GM23248 (cell line): ENCODE measurements at regions not wholly inside any gene's neighbourhood (a gene's known extent, or its start where the extent isn't known, plus 50 kb on each side); places are given as distances from the start of the nearest gene placed in this dataset.

ENCODE experiments used
- DNase-seq: peaks from one replicate; pipeline ENCODE4 v3.0.0-alpha.2; 2015
- H2AFZ ChIP-seq: fragments of 200-600 bp; sonication (generic); 2 replicates; pipeline ENCODE4 v1.6.1; 2016; ENCODE audit warnings: antibody characterized with exemption
- H3F3A ChIP-seq: fragments of 200-600 bp; sonication (generic); 2 replicates; pipeline ENCODE4 v1.6.1; 2016; ENCODE audit warnings: mild to moderate bottlenecking, antibody characterized with exemption, mixed run types; ENCODE audit not compliant: insufficient read depth
- H3K27ac ChIP-seq: fragments of 200-600 bp; sonication (generic); 2 replicates; pipeline ENCODE4 v1.5.1; 2016; ENCODE audit warnings: mild to moderate bottlenecking
- H3K27me3 ChIP-seq: fragments of 200-600 bp; sonication (generic); replicated peaks from 2 replicates; pipeline ENCODE4 v1.6.1; 2016; ENCODE audit warnings: mild to moderate bottlenecking; ENCODE audit not compliant: insufficient read depth
- H3K36me3 ChIP-seq: fragments of 200-600 bp; sonication (generic); 2 replicates; pipeline ENCODE4 v1.6.1; 2016; ENCODE audit warnings: low read depth, mild to moderate bottlenecking
- H3K4me1 ChIP-seq: fragments of 200-600 bp; sonication (generic); 2 replicates; pipeline ENCODE4 v1.6.1; 2016; ENCODE audit warnings: mild to moderate bottlenecking; ENCODE audit not compliant: insufficient read depth
- H3K4me2 ChIP-seq: fragments of 200-600 bp; sonication (generic); one replicate; pipeline ENCODE4 v1.6.1; 2016; ENCODE audit warnings: mild to moderate bottlenecking; ENCODE audit not compliant: unreplicated experiment
- H3K4me3 ChIP-seq: fragments of 200-600 bp; sonication (generic); 2 replicates; pipeline ENCODE4 v1.5.1; 2016; ENCODE audit warnings: mild to moderate bottlenecking
- H3K79me2 ChIP-seq: fragments of 200-600 bp; sonication (generic); 2 replicates; pipeline ENCODE4 v1.6.1; 2016; ENCODE audit warnings: mild to moderate bottlenecking; ENCODE audit not compliant: insufficient read depth
- H3K9ac ChIP-seq: fragments of 200-600 bp; sonication (generic); 2 replicates; pipeline ENCODE4 v1.6.1; 2016; ENCODE audit warnings: mild to moderate bottlenecking
- H3K9me2 ChIP-seq: fragments of 200-600 bp; sonication (generic); 2 replicates; pipeline ENCODE4 v1.6.1; 2016; ENCODE audit warnings: mixed run types, mild to moderate bottlenecking, moderate library complexity; ENCODE audit not compliant: insufficient read depth
- H3K9me3 ChIP-seq: fragments of 200-600 bp; sonication (generic); one replicate; pipeline ENCODE4 v1.6.1; 2017; ENCODE audit warnings: low read depth
- H4K20me1 ChIP-seq: fragments of 200-600 bp; sonication (generic); 2 replicates; pipeline ENCODE4 v1.6.0; 2016; ENCODE audit not compliant: insufficient read depth
- EZH2 ChIP-seq: fragments of 200-600 bp; sonication (generic); IDR thresholded peaks from 2 replicates; pipeline ENCODE4 v1.6.1; 2018; ENCODE audit warnings: antibody characterized with exemption, mild to moderate bottlenecking; ENCODE audit not compliant: insufficient read depth, poor library complexity, severe bottlenecking
- EZH2phosphoT487 ChIP-seq: fragments of 200-600 bp; sonication (generic); IDR thresholded peaks from 2 replicates; pipeline ENCODE4 v1.6.1; 2018; ENCODE audit warnings: antibody characterized with exemption, moderate library complexity, mild to moderate bottlenecking, low read depth; ENCODE audit not compliant: insufficient read depth
- WGBS, 2 experiments: methylation state at CpG; one replicate each; pipeline ENCODE4 v1.1.6; 2015 to 2017; ENCODE audit warnings: low lambda C conversion rate in 2 of 2, low coverage in 1 of 2; ENCODE audit errors: missing lambda C conversion rate in 2 of 2; 5-methylcytosine and 5-hydroxymethylcytosine counted together
- in situ Hi-C: fragments of 300-500 bp; cut with MboI; formaldehyde crosslinking; loops from 2 replicates; pipeline ENCODE4 v1.15.0; 2020

- H3K9me2 ChIP-seq = no peaks in the 10 kb centered on the region
- no peaks in the 10 kb centered on the region for H3F3A ChIP-seq
- no peak overlapping the region for H3K9ac ChIP-seq
- H4K20me1 ChIP-seq = no peaks in the 10 kb centered on the region
- no peak for DNase-seq
- WGBS, 2 experiments = 20 to 29% methylated on average over 3 of the region's 3 CpGs
- H3K36me3 ChIP-seq = no peaks in the 10 kb centered on the region
- no peaks in the 10 kb centered on the region for H3K9me3 ChIP-seq
- no peak overlapping the region for H3K4me2 ChIP-seq
- in situ Hi-C loops = loop anchor here (25.0 kb wide), 1 partner anchor 401 kb away; no protein-coding TSS in a partner anchor
- H3K27me3 ChIP-seq = no peaks in the 10 kb centered on the region
- H3K4me3 ChIP-seq = no peak overlapping the region
- H2AFZ ChIP-seq = no peak overlapping the region
- no peak for TF ChIP-seq EZH2phosphoT487
- no peak for TF ChIP-seq EZH2
- H3K4me1 ChIP-seq = no peaks in the 10 kb centered on the region
- H3K79me2 ChIP-seq = no peaks in the 10 kb centered on the region
- no peak overlapping the region for H3K27ac ChIP-seq
These were observed 426.0 kb upstream of the SULF2 start for GRCh38 chr20:48211238-48211637.

- no peak for DNase-seq
- Histone ChIP-seq H3K27ac (no peak overlapping the region), H3K4me3 (no peak overlapping the region), H2AFZ (no peak overlapping the region), H3K9ac (no peak overlapping the region), H3K36me3 (no peaks in the 10 kb centered on the region), H3K9me2 (no peaks in the 10 kb centered on the region), H3K9me3 (no peaks in the 10 kb centered on the region), H3F3A (no peaks in the 10 kb centered on the region), H4K20me1 (no peaks in the 10 kb centered on the region), H3K27me3 (no peaks in the 10 kb centered on the region), H3K79me2 (no peaks in the 10 kb centered on the region), H3K4me1 (no peaks in the 10 kb centered on the region), H3K4me2 (no peak overlapping the region)
- 56 to 59% methylated on average over 27 of the region's 27 CpGs for WGBS, 2 experiments
- TF ChIP-seq EZH2 (no peak), EZH2phosphoT487 (no peak)
- in situ Hi-C loops = loop anchor here (25.0 kb wide), 1 partner anchor 402 kb away; no protein-coding TSS in a partner anchor
These were observed 425.1 kb upstream of the SULF2 start for GRCh38 chr20:48210111-48211027.

GRCh38 chr20:48209102-48209501, 423.8 kb upstream of the SULF2 start:
- no peak for DNase-seq
- H3K4me3 ChIP-seq = no peak overlapping the region
- H3K4me1 ChIP-seq = no peaks in the 10 kb centered on the region
- no peak overlapping the region for H3K27ac ChIP-seq
- H3K4me2 ChIP-seq = no peak overlapping the region
- no peaks in the 10 kb centered on the region for H3F3A ChIP-seq
- H3K36me3 ChIP-seq = no peaks in the 10 kb centered on the region
- H3K9me2 ChIP-seq = no peaks in the 10 kb centered on the region
- no peak overlapping the region for H3K9ac ChIP-seq
- in situ Hi-C loops = loop anchor here (25.0 kb wide), 1 partner anchor 403 kb away; no protein-coding TSS in a partner anchor
- H3K9me3 ChIP-seq = no peaks in the 10 kb centered on the region
- no peaks in the 10 kb centered on the region for H4K20me1 ChIP-seq
- 3 to 17% methylated on average over 5 of the region's 5 CpGs for WGBS, 2 experiments
- H3K79me2 ChIP-seq = no peaks in the 10 kb centered on the region
- H2AFZ ChIP-seq = no peak overlapping the region
- H3K27me3 ChIP-seq = no peaks in the 10 kb centered on the region
- no peak for TF ChIP-seq EZH2phosphoT487
- TF ChIP-seq EZH2 = no peak

- Histone ChIP-seq H3K4me1 (no peaks in the 10 kb centered on the region), H3K27ac (no peak overlapping the region), H3K9me2 (no peaks in the 10 kb centered on the region), H3K79me2 (no peaks in the 10 kb centered on the region), H3K9me3 (no peaks in the 10 kb centered on the region), H3F3A (no peaks in the 10 kb centered on the region), H3K36me3 (no peaks in the 10 kb centered on the region), H3K4me3 (no peak overlapping the region), H3K4me2 (no peak overlapping the region), H4K20me1 (no peaks in the 10 kb centered on the region), H3K27me3 (0 out of 2 replicates have a peak, but pooled peaks cover 4% of the 10 kb centered on the region), H3K9ac (no peak overlapping the region), H2AFZ (no peak overlapping the region)
- no peak for DNase-seq
- TF ChIP-seq EZH2 = no peak
- TF ChIP-seq EZH2phosphoT487 = no peak
- in situ Hi-C loops = loop anchor here (25.0 kb wide), 1 partner anchor 404 kb away; no protein-coding TSS in a partner anchor
- WGBS, 2 experiments = 60% methylated on average over 10 of the region's 10 CpGs
These were observed 422.9 kb upstream of the SULF2 start for GRCh38 chr20:48208176-48208575.
